ENCODE measurements at regions not wholly inside any gene's neighbourhood (a gene's known extent, or its start where the extent isn't known, plus 50 kb on each side); places are given as distances from the start of the nearest gene placed in this dataset.

- TF ChIP-seq CTCF (IDR thresholded peaks at IDR 0.05; ENCODE audit: insufficient read depth, low read length, poor library complexity, severe bottlenecking) (no peak), EZH2phosphoT487 (conservative IDR thresholded peaks at IDR 0.05; ENCODE audit: low read length) (no peak)
These were observed 462.4 kb upstream of the THBS1 start for GRCh38 chr15:39118510-39118909.

Measured in SU-DHL-6 (cell line).